CD4-positive, alpha-beta T cell treated with Interleukin-21 for 1 hour (primary cell): ENCODE measurements at regions not wholly inside any gene's neighbourhood (a gene's known extent, or its start where the extent isn't known, plus 50 kb on each side); places are given as distances from the start of the nearest gene placed in this dataset.
"Not testable (repeated sequence)": the region's sequence is repeated elsewhere in the genome, so short reads cannot be mapped to it uniquely, and the experiment has no call there.

Experiments
- DNase-seq: peaks from one replicate; pipeline ENCODE4 v3.0.0-alpha.2; 2020

DNA sequence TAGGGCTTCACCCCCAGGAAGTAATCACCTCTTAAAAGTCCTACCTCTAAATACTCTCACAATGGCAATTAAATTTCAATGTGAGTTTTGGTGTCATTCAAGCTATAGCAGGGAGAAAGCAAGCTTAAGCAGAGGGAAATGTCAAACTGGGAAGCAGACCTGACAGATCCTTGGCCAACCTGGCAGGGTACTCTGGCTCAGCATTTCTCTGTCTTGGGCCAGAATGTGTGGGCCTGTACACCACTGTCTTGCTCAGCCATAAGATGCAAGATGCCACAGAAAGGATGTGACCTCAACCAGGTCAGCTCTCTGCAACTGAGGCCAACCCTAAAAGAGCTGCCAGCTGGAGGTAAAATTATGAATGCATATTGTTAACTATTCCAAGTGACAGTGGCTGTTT lies 130.6 kb upstream of the CMC1 start:
- DNase-seq = no peak

DNA sequence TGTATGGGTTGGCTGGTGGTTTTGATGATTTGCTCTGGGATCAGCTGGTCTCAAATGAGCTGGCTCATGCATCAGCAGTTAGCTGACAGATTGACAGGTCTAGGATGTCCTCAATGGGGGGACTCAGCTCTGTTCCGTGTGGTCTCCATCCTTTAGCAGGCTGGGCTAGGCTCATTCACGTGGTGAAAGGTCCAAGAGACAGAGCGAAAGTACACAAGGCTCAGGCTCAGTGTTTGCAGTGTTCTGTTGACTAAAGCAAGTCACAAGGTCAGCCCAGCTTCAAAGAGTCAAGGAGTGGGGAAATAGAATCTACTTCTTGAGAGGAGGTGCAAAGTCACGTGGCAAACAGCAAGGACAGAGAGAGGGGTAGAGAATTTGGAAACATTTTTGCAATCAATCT lies 126.5 kb upstream of the CMC1 start:
- DNase-seq = no peak

DNA sequence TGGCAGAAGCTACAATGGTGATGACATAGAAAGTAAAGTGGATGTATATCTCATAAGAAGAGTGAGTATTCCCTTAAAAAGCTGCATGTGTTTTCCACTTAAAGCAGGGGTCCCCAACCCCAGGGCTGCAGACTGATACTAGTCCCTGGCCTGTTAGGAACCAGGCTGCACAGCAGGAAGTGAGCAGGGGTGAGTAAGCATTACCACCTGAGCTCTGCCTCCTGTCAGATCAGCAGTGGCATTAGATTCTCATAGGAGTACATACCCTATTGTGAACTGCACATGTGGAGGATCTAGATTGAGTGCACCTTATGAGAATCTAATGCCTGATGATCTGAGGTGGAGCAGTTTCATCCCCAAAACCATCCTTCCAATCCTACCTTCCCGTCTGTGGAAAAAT lies 126.1 kb upstream of the CMC1 start:
- no peak for DNase-seq

DNA sequence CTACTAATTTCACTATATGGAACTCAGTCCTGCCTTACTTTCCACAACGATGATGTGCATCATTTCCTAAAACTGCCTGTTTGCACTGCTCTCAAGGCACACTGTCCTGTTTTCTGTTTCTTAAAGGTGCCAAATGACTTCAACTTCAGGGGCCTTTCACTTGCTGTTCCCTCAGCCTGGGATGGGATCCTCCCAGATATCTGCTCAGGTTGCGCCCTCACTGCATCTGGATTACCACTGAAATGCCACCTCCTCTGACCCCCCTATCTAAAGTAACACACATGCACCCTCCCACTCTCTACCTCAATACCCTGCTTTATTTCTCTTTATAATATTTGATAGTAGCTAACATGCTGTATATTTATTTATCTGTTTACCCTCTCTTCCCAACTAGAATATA lies 123.8 kb upstream of the CMC1 start:
- no peak for DNase-seq

DNA sequence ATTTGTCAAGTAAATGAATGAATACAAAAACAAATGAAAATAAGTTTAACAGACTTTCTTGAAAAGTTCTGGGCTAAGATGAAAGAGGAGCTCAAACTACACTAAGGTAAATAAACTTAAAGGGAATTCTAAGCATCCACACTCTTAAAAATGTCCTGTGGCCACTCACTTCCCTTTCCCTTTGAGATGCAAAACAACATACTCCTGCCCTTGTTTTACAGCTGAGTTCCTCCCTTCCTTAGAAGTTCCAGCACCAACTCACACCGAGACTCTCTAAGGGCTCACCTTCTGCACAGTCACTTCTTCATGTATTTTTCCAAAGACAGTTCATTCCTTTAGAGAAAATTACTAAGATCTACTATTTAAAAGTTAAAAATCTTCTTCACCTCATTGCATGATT lies 123.3 kb upstream of the CMC1 start:
- no peak for DNase-seq

DNA sequence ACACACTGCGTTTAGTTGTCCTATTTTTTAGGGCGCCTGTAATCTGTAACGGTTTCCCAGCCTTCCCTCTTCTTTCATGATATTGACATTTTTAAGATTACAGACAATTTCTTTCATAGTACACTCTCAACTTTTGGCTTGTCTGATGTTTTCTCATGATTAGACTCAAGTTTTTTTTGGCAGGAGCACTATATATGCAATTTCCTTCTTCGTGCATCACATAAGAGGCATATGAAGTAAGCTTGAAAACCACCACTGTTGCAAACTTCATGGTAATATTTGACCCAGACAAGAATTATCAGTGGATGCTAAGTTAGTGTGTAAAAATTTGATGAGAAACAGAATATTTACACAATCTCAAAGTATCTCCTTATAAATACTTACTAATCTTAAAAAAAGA lies 119.2 kb upstream of the CMC1 start:
- DNase-seq = no peak

DNA sequence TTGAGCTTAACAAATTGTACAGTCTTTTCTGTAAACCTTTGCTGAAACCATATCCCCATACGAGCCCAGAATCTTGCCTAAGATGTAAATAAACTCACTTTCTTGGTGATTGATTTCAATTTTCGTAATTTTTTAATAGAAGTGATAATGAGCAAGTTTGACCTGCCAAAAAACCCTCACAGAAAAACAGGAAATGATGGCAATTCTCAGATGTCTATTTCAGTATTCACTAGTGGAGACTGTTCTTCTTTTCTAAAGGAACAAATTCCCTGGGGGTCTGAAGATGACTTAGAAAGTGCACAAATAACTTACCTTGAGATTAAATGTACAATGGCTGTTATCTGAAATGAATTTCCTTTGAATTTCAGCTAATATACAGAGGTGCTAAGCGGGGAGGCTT lies 116.5 kb upstream of the CMC1 start:
- no peak for DNase-seq

DNA sequence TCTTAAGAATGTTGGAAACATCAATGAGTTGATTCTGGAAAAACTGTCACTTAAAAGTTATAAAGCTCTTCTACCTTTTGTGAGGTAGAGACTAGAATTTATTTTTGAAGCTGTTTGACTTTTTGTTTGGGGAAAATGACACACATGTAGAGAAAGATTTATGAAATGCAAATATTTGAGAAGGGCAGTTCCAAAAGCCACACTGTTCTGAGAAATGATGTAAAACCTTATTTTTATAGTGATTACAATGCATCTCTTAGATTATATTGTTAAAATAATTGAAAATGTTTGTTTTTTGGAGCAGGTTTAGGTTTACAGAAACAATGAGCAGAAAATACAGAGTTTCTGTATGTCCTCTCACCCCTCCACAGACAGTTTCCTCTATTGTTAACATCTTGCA lies 116.1 kb upstream of the CMC1 start:
- DNase-seq = no peak

DNA sequence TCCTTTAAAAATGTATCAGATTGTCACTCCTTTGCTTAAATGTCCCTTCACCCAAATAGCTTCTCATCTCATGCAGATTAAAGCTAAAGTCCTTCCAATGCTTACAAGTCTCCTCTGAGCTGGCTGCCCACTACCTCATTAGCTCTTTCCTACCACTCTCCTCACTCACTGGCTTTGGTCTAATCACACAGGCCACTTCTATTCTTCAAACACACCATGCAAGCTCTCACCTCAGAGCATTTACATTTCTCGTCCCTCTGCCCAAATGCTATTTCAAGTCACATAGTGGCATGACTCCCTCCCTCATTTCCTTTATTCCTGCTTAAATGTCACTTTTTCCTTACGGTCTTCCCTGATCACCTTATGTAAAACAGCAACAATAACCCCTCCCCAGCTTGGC lies 110.6 kb upstream of the CMC1 start:
- no peak for DNase-seq

DNA sequence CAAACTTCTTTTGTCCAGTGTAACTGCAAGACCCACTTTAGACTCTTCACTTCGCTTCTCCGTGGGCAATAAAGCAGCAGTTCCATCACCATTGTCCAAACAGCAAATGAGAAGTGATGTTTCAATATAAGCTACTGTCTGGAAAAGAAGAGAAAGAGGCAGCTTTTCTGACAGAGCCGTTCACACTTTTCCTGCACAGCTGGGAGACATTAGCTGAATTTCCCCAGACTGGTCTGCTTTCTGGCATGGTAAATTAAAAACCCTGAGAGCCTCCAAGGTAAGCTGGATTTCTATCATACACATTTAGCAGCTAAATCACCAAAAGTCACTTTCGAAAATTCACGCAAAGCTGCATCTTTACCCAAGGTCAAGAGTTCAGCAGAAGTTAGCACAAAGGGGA lies 108.5 kb upstream of the CMC1 start:
- no peak for DNase-seq

DNA sequence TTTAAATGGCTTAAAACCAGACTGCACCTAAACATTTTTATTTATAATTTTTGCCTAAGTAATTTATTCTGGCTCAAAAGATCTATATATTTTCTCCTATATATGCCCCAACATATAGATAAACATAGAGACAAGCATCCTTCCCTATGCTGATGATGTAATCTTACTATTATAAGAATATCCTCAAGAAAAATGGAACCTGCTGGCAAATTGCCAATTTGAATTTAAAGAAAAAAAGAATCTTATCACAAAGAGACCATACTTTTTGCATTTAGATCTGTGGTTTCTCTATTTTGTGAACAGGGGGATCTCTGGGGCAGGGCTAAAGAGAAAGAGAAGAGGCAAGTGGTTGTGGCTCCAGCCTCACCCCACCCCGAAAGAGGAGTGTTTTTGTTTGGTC lies 107.2 kb upstream of the CMC1 start:
- no peak for DNase-seq

DNA sequence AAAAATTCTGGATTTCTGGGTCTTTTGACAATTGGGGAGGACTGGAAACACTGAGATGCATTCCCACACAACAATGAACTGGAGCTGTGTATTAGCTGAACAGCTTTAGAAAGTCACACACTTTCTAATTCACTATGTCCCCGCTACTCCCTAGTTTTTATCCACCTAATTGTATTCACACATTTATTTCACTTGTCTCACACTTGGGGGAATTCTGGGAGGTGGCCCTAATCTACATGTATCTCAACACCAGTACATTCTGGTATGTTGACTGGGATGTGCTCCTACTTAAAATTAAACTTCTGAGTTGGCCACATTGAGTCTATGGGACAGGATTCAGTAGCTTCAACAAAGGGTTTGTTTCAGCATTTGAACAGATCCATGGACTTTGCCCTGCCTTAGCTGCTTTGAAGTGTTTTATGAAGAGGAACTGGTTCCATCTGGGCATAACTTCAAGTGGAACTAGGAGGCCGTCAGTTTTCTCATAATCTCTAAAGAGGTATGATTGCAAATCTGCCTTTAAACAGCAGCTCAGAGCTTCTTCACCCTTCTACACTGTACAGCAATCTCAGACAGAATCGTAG lies 106.5 kb upstream of the CMC1 start:
- no peak for DNase-seq

DNA sequence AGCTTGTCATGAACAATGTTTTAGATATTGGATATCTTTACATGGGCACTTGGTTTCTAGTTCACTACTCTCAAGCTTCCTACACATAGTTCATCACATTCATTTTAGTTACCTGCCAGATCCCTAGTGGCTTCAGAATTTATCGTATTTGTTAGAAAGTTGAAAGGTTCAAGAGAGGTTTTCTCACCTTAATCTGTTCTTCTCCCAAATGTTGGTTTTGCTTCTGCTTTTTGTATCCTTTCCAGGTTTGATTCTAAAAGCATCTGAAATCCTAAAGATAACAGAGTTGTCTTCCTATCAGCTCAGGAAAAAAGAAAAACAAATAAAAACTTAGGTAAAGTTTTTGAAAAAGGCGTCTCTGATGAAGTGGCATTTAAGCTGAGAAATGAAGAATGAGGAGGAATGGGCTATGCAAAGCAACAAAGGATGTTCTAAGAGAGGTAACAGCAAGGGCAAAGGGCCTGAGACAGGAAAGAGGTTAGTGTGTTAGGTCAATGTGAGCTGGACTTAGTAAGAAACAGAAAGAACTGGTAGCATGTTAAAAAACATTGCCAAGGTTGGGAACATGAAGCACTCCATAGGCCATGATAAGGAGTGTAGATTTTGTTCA lies 104.7 kb upstream of the CMC1 start:
- DNase-seq = no peak

DNA sequence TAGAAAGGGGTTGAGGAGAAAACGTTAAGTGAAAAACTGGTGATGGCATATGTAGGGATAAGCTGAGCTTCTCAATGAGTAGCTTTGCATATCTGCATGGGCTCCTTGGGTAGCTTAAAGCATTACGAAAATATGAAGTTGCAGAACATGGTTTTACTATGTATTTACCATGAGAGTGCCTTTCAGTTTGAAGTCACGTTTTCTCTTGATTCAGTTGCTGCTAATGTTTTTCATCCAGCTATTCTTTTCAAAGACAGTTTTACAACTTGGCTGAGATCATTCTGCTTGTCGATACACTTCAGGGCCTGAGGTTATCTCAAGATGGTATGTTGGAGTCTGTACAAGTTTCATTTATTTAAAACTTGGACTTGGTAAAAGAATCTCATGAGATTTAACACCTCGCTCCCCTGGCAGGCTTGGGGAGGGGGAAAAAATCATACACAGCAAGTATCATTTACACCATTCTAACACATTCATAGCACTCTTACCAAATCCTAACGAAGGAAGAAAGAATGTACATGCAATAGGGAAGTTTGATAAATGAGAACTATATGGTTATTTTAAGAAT lies 103.3 kb upstream of the CMC1 start:
- no peak for DNase-seq

DNA sequence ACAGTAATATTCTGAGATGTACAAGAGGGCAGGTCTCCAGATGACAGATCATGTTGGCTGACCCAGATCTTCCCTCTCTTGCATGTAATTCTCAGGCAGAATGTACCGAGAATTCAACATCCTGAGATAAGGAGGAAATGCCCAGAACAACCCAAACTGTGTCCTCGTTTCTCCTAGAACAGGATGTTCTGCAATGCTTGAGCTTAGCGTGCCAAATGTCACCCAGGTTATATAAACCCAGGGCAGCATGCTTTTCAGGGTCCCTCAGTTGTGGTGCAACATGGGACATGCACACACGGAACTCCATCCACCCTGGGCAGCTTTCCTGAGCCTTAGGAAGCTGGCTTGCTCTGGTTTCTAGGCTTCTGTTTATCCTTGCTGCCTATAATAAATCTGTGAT lies 102.1 kb upstream of the CMC1 start:
- no peak for DNase-seq

DNA sequence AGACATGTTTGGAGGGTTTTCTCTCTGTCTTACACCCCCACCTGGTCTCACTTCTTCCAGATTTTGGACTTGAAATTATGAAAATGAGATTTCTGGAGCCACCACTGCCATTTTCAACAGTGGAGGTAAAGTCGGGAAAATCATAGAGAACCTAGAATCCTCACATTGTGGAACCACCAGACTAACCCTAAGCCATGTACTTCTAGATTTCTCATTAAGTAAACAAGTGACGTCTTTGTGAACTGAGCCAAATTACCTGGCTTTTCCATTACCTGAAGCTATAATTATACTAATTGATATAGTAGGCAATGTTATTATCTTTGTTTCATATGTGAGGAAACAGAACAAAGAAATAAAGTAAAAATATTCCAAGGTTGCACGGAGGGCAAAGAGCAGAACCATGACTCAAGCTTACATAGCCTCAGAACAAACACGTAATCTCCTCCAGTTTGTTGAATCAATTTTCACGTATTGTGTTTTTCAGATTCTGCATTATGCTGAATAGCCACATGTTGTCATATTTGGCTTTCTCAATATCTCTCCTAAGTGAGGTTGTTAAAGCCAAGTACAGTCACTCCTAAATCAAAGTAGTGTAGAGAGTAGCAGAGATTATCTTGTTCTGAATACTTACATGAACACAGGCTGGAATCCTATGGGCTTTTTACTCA lies 101.3 kb upstream of the CMC1 start:
- no peak for DNase-seq

DNA sequence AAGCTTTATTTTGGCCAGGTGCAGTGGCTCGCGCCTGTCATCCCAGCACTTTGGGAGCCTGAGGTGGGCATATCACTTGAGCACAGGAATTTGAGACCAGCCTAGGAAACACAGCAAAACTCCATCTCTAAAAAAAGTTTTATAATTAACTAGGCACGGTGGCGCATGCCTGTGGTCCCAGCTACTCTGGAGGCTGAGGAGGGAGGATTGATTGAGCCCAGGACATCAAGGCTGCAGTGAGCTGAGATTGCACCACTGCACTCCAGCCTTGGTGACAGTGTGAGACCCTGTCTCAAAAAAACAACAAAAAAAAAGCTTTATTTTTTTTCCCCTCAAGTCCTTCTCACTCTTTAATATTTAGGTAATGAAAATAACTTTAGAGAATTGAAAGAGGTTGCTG lies 100.8 kb upstream of the CMC1 start:
- DNase-seq = no peak

DNA sequence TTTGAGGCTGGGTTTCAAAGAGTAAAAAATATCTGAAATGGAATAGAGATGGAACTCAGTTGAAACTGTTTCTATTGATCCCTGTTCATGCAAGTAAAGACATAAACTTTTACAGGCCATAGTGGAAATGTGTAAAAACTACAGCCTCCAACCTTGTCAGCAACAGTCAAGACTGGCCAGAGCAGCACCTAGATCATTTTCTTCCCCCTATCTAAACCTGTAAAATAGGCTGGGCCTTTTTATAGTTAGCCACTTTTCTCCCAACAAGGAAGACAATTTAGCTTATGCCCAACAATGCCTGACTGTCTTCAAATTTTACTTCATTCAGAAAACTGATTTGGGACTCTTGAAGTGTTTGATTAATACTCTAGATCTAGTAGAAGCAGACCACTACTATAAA lies 91.5 kb upstream of the CMC1 start:
- no peak for DNase-seq

DNA sequence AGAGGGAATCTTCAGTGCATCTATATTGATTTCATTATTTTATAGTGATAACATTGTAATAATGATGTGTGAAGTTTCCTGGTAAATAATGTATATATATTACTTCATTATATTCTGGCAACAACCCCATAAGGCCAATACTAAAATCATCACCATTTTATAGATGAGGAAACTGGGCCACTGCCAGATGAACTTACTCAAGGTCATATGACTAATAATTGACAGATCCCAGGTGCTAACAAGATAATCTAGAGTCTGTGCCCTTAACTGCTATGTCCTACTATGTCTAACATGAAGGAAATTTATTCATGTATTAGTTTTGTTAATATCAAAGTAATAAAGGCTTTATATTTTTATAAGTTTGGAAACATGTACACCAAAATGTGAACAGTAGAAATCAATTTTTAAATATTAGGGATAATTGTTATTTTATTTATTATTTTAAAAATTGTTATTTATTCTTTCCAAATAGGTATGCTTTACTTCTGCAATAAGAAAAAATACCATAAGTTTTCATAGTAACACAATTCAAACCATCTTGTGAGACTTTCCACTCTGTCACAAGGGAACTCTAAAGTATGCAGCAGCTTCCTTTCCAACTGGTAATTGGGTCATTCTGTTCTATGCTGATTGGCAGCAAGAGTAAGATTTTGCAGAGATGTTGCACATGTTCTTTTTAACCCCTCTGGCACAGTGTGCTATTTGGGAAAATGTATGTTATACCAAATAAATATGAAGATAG lies 90.8 kb upstream of the CMC1 start:
- no peak for DNase-seq

DNA sequence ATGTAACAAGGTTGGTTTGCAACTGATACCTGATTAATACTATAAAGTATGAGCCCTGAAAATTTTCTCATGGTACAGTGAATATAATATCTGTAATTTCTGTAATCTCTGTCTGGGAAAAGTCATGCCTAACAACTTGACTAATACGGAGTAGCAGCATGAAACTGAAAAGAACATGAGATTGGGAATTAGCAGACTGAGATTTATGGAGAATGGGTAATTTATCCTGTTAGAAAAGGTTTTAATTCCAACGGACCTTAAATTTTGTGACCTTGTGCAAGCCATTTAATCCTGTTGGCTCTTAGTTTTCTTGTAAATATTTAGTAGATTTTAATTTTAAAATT lies 90.2 kb upstream of the CMC1 start:
- no peak for DNase-seq

DNA sequence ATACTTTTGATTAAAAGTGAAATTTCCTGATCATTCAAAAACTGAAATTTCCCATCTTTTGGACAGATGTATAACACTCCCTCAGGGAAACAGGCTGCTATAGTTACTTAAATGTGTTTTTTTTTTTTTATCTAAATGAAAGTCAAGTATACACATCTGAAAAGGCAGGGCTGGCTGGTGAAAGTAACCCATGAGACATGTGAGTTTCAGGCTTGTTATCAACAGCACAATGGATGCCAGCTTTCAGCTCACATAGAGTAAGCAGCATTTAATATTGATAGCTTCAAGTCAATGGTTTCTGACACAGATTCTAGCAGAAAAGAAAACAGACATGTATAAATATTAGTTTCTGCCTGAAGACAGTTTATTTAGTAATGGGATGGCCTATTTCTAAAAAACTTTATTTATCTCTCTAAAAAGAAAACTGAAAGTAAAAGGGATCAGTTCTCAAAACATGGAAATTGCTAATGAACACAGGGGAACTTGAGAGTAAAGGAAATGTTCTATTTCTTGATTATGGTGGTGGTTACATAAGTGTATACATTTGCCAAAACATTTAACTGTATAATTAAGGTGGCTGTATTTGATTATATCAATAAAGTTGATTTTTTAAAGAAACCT lies 89.7 kb upstream of the CMC1 start:
- peak; percentile 23 for DNase-seq

DNA sequence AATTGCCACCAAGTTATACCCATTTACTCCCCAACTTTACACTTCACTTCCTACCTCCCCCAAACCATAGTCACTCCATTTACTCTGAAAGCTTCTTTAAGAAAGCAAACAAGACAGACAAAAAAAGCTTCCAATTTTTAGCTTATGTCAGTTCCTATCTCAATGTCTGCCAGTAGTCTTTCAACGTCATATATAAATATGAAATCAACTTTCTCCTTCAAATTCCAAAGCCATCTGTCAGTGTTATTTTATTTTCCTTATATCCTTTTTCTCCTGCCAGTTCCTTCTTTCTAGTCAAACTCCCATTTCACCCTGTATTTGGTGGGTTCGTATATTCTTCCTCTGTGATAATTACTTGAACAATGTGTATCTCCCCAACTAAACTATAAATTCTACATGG lies 85.8 kb upstream of the CMC1 start:
- DNase-seq = no peak

DNA sequence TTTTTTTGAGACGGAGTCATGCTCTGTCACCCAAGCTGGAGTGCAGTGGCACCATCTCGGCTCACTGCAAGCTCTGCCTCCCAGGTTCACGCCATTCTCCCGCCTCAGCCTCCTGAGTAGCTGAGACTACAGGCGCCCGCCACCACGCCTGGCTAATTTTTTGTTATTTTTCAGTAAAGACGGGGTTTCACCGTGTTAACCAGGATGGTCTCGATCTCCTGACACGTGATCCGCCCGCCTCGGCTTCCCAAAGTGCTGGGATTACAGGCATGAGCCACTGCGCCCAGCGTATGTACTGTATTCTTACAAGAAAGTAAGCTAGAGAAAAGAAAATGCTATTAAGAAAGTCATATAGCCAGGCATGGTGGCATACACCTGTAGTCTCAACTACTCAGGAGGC lies 84.8 kb upstream of the CMC1 start:
- DNase-seq = not testable (repeated sequence)

DNA sequence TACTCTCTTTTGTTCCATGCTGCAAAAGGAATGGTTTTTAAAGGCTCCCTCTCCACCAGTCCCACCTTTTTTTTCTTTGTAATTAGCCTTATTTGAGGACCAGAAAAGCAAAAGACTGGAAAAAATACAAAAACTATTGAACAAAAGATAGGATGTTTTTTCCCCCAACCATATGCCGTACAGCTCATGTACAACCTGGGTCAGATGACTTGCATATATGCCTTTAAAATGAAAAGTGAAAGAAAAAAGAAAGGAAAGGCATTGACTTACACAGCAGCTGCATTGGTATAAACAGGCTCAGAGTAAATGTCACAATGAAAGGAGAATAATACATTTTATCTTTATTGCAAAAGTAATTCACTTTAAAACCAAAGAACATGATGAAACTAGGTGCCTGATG lies 69.5 kb upstream of the CMC1 start:
- DNase-seq = peak; percentile 36
